ENCODE measurements at regions not wholly inside any gene's neighbourhood (a gene's known extent, or its start where the extent isn't known, plus 50 kb on each side); places are given as distances from the start of the nearest gene placed in this dataset.

- no peak for TF ChIP-seq ZNF626 (tag by site-specific recombination; IDR thresholded peaks at IDR 0.05)
- TF ChIP-seq REST (tag by site-specific recombination; IDR thresholded peaks at IDR 0.05) = no peak
- no peak for TF ChIP-seq CTCF (tag by site-specific recombination; IDR thresholded peaks at IDR 0.05)
- TF ChIP-seq YY1 (tag by site-specific recombination; IDR thresholded peaks at IDR 0.05) = no peak
- TF ChIP-seq ZNF114 (tag by site-specific recombination; IDR thresholded peaks at IDR 0.05) = no peak
- no peak for TF ChIP-seq ZNF221 (tag by site-specific recombination; IDR thresholded peaks at IDR 0.05; ENCODE audit: borderline replicate concordance)
Observed at GRCh38 chr20:16951876-16952275, 203.7 kb downstream of the OTOR start.

Data from HEK293 (cell line).